MM.1S (cell line): ENCODE measurements at regions not wholly inside any gene's neighbourhood (a gene's known extent, or its start where the extent isn't known, plus 50 kb on each side); places are given as distances from the start of the nearest gene placed in this dataset.
"Not testable (repeated sequence)": the region's sequence is repeated elsewhere in the genome, so short reads cannot be mapped to it uniquely, and the experiment has no call there.

Source experiments
- DNase-seq: peaks from one replicate; pipeline ENCODE4 v3.0.0-alpha.2; 2015
- H2AFZ ChIP-seq: fragments of 300-600 bp; sonication (generic); 2 replicates; pipeline ENCODE4 v1.6.0; 2016; ENCODE audit warnings: antibody characterized with exemption, low read length
- H3F3A ChIP-seq: fragments of 300-600 bp; sonication (generic); 2 replicates; pipeline ENCODE4 v1.6.1; 2016; ENCODE audit warnings: mild to moderate bottlenecking, antibody characterized with exemption, low read length, moderate library complexity, mixed read lengths; ENCODE audit not compliant: insufficient read depth
- H3K27ac ChIP-seq: fragments of 300-600 bp; sonication (generic); 2 replicates; pipeline ENCODE4 v1.5.1; 2016; ENCODE audit warnings: mild to moderate bottlenecking, low read length
- H3K27me3 ChIP-seq: fragments of 300-600 bp; sonication (generic); replicated peaks from 2 replicates; pipeline ENCODE4 v1.6.0; 2016; ENCODE audit warnings: low read length; ENCODE audit not compliant: insufficient read depth
- H3K36me3 ChIP-seq: fragments of 300-600 bp; sonication (generic); replicated peaks from 2 replicates; pipeline ENCODE4 v1.6.1; 2016; ENCODE audit warnings: mild to moderate bottlenecking, low read length, mixed read lengths; ENCODE audit not compliant: insufficient read depth
- H3K4me1 ChIP-seq: fragments of 300-600 bp; sonication (generic); 2 replicates; pipeline ENCODE4 v1.6.1; 2016; ENCODE audit warnings: low read length, mixed read lengths
- H3K4me2 ChIP-seq: fragments of 300-600 bp; sonication (generic); 2 replicates; pipeline ENCODE4 v1.6.0; 2016; ENCODE audit warnings: low read depth, low read length
- H3K4me3 ChIP-seq: fragments of 300-600 bp; sonication (generic); 2 replicates; pipeline ENCODE4 v1.5.1; 2016; ENCODE audit warnings: low read length, mixed read lengths
- H3K79me2 ChIP-seq: fragments of 300-600 bp; sonication (generic); 2 replicates; pipeline ENCODE4 v1.6.1; 2016; ENCODE audit warnings: mixed run types, low read length, mixed read lengths
- H3K9ac ChIP-seq: fragments of 300-600 bp; sonication (generic); 2 replicates; pipeline ENCODE4 v1.6.1; 2016; ENCODE audit warnings: low read length, mixed read lengths
- H3K9me2 ChIP-seq: fragments of 300-600 bp; sonication (generic); replicated peaks from 2 replicates; pipeline ENCODE4 v1.6.1; 2016; ENCODE audit warnings: mild to moderate bottlenecking, low read length, mixed read lengths; ENCODE audit not compliant: insufficient read depth
- H3K9me3 ChIP-seq: fragments of 300-600 bp; sonication (generic); replicated peaks from 2 replicates; pipeline ENCODE4 v1.6.1; 2016; ENCODE audit warnings: mild to moderate bottlenecking, low read length, mixed read lengths; ENCODE audit not compliant: insufficient read depth
- H4K20me1 ChIP-seq: fragments of 300-600 bp; sonication (generic); 2 replicates; pipeline ENCODE4 v1.6.1; 2016; ENCODE audit warnings: mild to moderate bottlenecking, low read length, moderate library complexity, mixed read lengths; ENCODE audit not compliant: insufficient read depth
- EZH2 ChIP-seq: fragments of 300-600 bp; sonication (generic); optimal IDR thresholded peaks from 2 replicates; pipeline ENCODE3; 2017; ENCODE audit warnings: low read depth, mild to moderate bottlenecking, antibody characterized with exemption, low read length, mixed read lengths
- EZH2phosphoT487 ChIP-seq: fragments of 300-600 bp; sonication (generic); IDR thresholded peaks from 2 replicates; pipeline ENCODE4 v1.6.1; 2018; ENCODE audit warnings: antibody characterized with exemption, low read length
- TF ChIP-seq, protein P1 (sequence below): fragments of 300-600 bp; sonication (generic); IDR thresholded peaks from 2 replicates; pipeline ENCODE4 v1.5.1; 2016; ENCODE audit warnings: antibody characterized with exemption, low read length, mixed read lengths

DNA sequence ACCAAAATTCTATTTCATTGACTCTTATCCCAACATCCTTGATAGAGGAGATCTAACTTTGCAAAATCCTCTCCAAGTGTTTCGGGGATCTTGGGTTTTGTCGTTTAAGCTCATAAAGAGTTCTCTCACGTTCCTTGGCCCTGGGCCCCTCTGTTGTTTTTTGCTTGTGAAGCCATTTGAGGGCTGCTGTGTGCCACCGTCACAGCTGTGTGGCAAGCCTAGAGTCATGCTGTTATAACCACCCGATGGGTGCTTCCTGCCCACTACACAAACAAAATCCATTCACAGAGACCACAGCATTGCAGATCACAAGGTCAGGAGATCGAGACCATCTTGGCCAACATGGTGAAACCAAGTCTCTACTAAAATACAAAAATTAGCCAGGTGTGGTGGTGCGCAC lies 154.1 kb downstream of the ADSS2 start:
- no peak overlapping the region for H3K4me3 ChIP-seq
- no peak overlapping the region for H3K27ac ChIP-seq
- TF ChIP-seq EZH2phosphoT487 (no peak), EZH2 (no peak)
- TF ChIP-seq, protein P1, sequence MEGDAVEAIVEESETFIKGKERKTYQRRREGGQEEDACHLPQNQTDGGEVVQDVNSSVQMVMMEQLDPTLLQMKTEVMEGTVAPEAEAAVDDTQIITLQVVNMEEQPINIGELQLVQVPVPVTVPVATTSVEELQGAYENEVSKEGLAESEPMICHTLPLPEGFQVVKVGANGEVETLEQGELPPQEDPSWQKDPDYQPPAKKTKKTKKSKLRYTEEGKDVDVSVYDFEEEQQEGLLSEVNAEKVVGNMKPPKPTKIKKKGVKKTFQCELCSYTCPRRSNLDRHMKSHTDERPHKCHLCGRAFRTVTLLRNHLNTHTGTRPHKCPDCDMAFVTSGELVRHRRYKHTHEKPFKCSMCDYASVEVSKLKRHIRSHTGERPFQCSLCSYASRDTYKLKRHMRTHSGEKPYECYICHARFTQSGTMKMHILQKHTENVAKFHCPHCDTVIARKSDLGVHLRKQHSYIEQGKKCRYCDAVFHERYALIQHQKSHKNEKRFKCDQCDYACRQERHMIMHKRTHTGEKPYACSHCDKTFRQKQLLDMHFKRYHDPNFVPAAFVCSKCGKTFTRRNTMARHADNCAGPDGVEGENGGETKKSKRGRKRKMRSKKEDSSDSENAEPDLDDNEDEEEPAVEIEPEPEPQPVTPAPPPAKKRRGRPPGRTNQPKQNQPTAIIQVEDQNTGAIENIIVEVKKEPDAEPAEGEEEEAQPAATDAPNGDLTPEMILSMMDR = no peak

DNA sequence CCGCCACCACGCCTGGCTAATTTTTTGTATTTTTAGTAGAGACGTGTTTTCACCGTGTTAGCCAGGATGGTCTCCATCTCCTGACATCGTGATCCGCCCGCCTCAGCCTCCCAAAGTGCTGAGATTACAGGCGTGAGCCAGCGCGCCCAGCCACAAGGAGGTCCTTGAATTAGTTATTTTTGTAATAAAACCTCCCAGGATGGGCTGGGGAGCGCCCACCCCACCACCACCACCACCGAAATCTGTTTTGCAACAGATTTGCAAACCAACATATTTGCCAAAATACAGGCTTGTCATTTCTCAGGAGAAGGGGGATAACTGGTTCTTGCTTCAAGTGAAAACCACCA lies 151.7 kb downstream of the ADSS2 start:
- not testable (repeated sequence) for H4K20me1 ChIP-seq, H3K27me3 ChIP-seq, H2AFZ ChIP-seq, H3K9me3 ChIP-seq, H3K79me2 ChIP-seq, H3K4me3 ChIP-seq, H3K9me2 ChIP-seq, H3K9ac ChIP-seq, DNase-seq, H3K4me1 ChIP-seq, H3F3A ChIP-seq, H3K4me2 ChIP-seq, H3K36me3 ChIP-seq
- peak overlapping the region; percentile 74; the same call in 1 of the 2 replicates for H3K27ac ChIP-seq

More for the DNA sequence above, 154.1 kb downstream of the ADSS2 start:
- Histone ChIP-seq H3K4me2 (no peak overlapping the region), H3K9me3 (no peaks in the 10 kb centered on the region), H4K20me1 (no peaks in the 10 kb centered on the region), H3K79me2 (no peaks in the 10 kb centered on the region), H3K9ac (no peak overlapping the region), H3K9me2 (no peaks in the 10 kb centered on the region), H2AFZ (no peak overlapping the region), H3K4me1 (no peaks in the 10 kb centered on the region), H3K27me3 (no peaks in the 10 kb centered on the region), H3F3A (peaks cover 8% of the 10 kb centered on the region), H3K36me3 (no peaks in the 10 kb centered on the region)
- DNase-seq = no peak

DNA sequence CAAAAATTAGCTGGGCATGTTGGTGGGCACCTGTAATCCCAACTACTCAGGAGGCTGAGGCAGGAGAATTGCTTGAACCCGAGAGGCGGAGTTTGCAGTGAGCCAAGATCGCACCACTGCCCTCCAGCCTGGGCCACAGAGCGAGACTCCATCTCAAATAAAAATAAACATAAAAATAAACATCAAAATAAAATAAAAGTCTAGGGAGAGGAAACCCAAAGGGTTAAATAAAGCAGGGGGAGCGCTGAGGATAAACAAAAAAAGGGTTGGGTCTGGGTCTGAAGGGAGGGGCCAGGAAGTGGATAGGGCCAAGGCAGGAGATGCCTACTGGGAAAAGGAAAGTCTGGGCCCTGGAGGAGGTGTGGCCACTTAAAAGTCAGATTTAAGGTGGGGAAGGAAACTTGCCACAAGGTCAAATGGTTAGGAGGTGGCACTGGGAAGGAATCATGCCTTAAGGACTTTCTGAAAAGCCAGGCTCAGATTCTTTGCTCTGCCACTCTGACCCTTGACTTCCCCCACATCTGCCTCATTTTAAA lies 150.0 kb downstream of the ADSS2 start:
- no peak overlapping the region for H3K4me3 ChIP-seq
- H3K79me2 ChIP-seq = no peaks in the 10 kb centered on the region
- no peaks in the 10 kb centered on the region for H3K27me3 ChIP-seq
- H3K4me1 ChIP-seq = no peaks in the 10 kb centered on the region
- H3K9ac ChIP-seq = no peak overlapping the region
- no peaks in the 10 kb centered on the region for H3K36me3 ChIP-seq
- no peaks in the 10 kb centered on the region for H3K9me2 ChIP-seq
- H4K20me1 ChIP-seq = no peaks in the 10 kb centered on the region
- DNase-seq = no peak
- H3K27ac ChIP-seq = no peak overlapping the region
- peaks cover 8% of the 10 kb centered on the region for H3F3A ChIP-seq
- TF ChIP-seq EZH2phosphoT487 (no peak), EZH2 (no peak)
- H2AFZ ChIP-seq = no peak overlapping the region
- no peak overlapping the region for H3K4me2 ChIP-seq
- no peaks in the 10 kb centered on the region for H3K9me3 ChIP-seq

DNA sequence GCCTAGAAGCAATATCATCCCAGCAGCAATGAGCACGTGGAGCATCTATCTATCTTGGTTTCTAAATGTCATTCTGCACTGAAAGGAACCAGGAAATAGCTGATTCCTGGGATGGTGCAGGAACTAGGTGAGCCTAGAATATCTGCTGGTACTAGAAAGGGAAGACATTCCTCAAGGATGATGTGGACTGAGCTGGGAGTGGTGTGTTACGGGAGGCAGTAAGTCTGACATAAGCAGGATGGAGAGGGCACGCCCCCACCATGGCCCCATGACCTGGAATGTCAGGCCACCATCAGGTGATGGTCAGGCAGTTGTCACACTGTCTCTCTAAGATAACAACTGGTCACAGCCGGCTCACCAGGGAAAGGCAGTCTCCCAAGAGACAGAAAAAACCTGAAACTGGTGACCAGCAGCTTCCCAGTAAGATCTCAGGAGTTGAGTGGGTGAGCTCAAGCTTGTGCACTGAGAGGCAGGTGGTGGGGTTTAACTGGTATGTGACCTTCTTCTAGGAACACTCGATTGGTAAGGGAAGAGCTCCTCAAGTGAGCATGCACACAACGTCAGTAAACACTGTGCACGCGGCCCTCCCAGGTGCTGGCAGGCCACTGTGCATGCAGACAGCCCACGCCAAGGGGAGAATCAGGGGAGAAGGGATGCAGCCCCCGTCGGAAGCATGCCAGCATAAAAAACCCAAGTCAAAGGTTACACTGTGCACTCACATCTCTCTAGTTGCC lies 148.7 kb downstream of the ADSS2 start:
- Histone ChIP-seq H3K9me3 (no peaks in the 10 kb centered on the region), H3K9ac (no peak overlapping the region), H3K79me2 (no peaks in the 10 kb centered on the region), H3K36me3 (no peaks in the 10 kb centered on the region), H3F3A (peaks cover 8% of the 10 kb centered on the region), H2AFZ (no peak overlapping the region), H3K27ac (no peak overlapping the region), H4K20me1 (no peaks in the 10 kb centered on the region), H3K4me2 (no peak overlapping the region), H3K27me3 (no peaks in the 10 kb centered on the region), H3K4me3 (no peak overlapping the region), H3K4me1 (no peaks in the 10 kb centered on the region), H3K9me2 (no peaks in the 10 kb centered on the region)
- no peak for DNase-seq
- TF ChIP-seq, protein P1 = no peak
- TF ChIP-seq EZH2phosphoT487 = no peak
- TF ChIP-seq EZH2 = no peak
